Vagina (tissue), 2 donors: ENCODE measurements at regions not wholly inside any gene's neighbourhood (a gene's known extent, or its start where the extent isn't known, plus 50 kb on each side); places are given as distances from the start of the nearest gene placed in this dataset.

Experiments
- POLR2A ChIP-seq, 2 donors: fragments of 450-650 bp; IDR thresholded peaks; one replicate each; pipeline ENCODE4 v1.6.1; 2017; ENCODE audit warnings: antibody characterized with exemption in 2 of 2, mild to moderate bottlenecking in 2 of 2, moderate library complexity in 2 of 2
- POLR2AphosphoS5 ChIP-seq, 2 donors: sonication (generic); formaldehyde crosslinking; IDR thresholded peaks; one replicate each; pipeline ENCODE4 v1.9.0; 2017; ENCODE audit warnings: antibody characterized with exemption in 2 of 2, mild to moderate bottlenecking in 2 of 2, low read depth in 1 of 2; ENCODE audit not compliant: insufficient read depth in 1 of 2
- TF ChIP-seq, protein P1 (sequence below), 3 experiments: fragments of 450-650 bp in 2 of 3; fragments of 200-600 bp in 1 of 3; sonication (generic) in 1 of 3; IDR thresholded peaks; one replicate each; pipeline ENCODE4 v1.5.1; 2017 to 2019; ENCODE audit warnings: antibody characterized with exemption in 3 of 3, mild to moderate bottlenecking in 2 of 3, moderate library complexity in 2 of 3

DNA sequence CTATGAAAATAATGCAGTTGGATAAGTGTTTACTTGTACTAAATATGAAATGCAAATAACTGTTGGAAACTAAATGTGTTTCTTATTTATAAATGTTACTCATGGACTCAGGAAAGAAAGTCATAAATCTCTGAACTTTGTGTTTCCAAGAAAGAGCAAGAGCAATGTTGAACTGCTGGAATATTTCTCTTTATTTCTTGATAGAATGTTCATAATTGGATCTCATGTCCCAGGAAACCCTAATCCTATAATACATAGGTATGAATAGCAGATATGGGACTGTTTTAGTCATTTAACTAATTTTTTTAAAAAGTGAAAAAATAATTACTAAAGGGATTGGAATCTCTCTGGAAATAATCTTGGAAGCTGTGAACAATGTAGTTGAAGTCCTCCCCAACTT is 245.0 kb upstream of the ACTBL2 start:
- TF ChIP-seq, protein P1, sequence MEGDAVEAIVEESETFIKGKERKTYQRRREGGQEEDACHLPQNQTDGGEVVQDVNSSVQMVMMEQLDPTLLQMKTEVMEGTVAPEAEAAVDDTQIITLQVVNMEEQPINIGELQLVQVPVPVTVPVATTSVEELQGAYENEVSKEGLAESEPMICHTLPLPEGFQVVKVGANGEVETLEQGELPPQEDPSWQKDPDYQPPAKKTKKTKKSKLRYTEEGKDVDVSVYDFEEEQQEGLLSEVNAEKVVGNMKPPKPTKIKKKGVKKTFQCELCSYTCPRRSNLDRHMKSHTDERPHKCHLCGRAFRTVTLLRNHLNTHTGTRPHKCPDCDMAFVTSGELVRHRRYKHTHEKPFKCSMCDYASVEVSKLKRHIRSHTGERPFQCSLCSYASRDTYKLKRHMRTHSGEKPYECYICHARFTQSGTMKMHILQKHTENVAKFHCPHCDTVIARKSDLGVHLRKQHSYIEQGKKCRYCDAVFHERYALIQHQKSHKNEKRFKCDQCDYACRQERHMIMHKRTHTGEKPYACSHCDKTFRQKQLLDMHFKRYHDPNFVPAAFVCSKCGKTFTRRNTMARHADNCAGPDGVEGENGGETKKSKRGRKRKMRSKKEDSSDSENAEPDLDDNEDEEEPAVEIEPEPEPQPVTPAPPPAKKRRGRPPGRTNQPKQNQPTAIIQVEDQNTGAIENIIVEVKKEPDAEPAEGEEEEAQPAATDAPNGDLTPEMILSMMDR (IDR thresholded peaks at IDR 0.05) = no peak
- TF ChIP-seq POLR2A (IDR thresholded peaks at IDR 0.05) = no peak
- TF ChIP-seq POLR2AphosphoS5 (IDR thresholded peaks at IDR 0.05; ENCODE audit: insufficient read depth in 1 of 2, low read depth in 1 of 2) = no peak
